Suprapubic skin (tissue), 4 donors: ENCODE measurements at regions not wholly inside any gene's neighbourhood (a gene's known extent, or its start where the extent isn't known, plus 50 kb on each side); places are given as distances from the start of the nearest gene placed in this dataset.

Experiments
- DNase-seq, 2 donors: peaks; one replicate each; pipeline ENCODE4 v3.0.0-alpha.2; 2019; ENCODE audit warnings: low spot score in 2 of 2
- H3K27ac ChIP-seq: fragments of 200-600 bp; sonication (generic); one replicate; pipeline ENCODE4 v1.5.1; 2019
- H3K27me3 ChIP-seq: fragments of 200-600 bp; sonication (generic); one replicate; pipeline ENCODE4 v1.5.1; 2019
- H3K36me3 ChIP-seq: fragments of 200-600 bp; sonication (generic); one replicate; pipeline ENCODE4 v1.5.1; 2019
- H3K4me1 ChIP-seq: fragments of 200-600 bp; sonication (generic); one replicate; pipeline ENCODE4 v1.5.1; 2019
- H3K4me3 ChIP-seq: fragments of 200-600 bp; sonication (generic); one replicate; pipeline ENCODE4 v1.5.1; 2019; ENCODE audit warnings: mild to moderate bottlenecking
- H3K9me3 ChIP-seq: fragments of 200-600 bp; sonication (generic); one replicate; pipeline ENCODE4 v1.5.1; 2019
- CTCF ChIP-seq, 2 donors: fragments of 200-600 bp in 1 of 2; fragments of 450-650 bp in 1 of 2; sonication (generic) in 1 of 2; IDR thresholded peaks; one replicate each; pipeline ENCODE4 v1.5.1; 2016 to 2019; ENCODE audit warnings: antibody characterized with exemption in 2 of 2, mild to moderate bottlenecking in 1 of 2, moderate library complexity in 1 of 2
- EP300 ChIP-seq: sonication (generic); formaldehyde crosslinking; IDR thresholded peaks from one replicate; pipeline ENCODE4 v1.6.1; 2017; ENCODE audit warnings: antibody characterized with exemption
- POLR2A ChIP-seq, 2 donors: fragments of 450-650 bp; IDR thresholded peaks; one replicate each; pipeline ENCODE4 v1.6.1; 2017; ENCODE audit warnings: antibody characterized with exemption in 2 of 2, mild to moderate bottlenecking in 2 of 2, moderate library complexity in 2 of 2
- POLR2AphosphoS5 ChIP-seq, 3 donors: sonication (generic); formaldehyde crosslinking; IDR thresholded peaks; one replicate each; pipeline ENCODE4 v1.6.1; 2017; ENCODE audit warnings: antibody characterized with exemption in 3 of 3
- WGBS: methylation state at CpG from one replicate; pipeline ENCODE4 v1.1.5; 2018; 5-methylcytosine and 5-hydroxymethylcytosine counted together

DNA sequence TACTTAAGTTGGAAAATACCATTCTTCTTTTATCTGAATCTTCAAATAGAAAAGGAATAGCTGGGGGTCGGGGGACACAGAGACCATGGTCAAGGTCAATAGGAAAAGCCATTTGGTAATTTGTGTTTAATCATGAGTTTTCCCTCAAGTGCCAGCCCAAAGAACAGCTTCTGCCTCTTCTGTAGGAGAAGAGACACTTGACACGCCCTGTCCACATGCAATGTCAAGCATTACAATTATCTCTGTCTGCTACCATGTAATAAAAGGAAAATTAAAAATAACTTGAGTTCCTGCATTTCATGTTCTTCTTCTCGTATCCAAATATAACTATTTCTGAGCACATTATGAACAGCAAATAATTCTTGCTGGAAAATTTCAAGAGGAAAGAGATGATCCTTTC lies 241.7 kb downstream of the IPMK start:
- no peak overlapping the region for H3K4me3 ChIP-seq
- H3K27ac ChIP-seq = no peak overlapping the region
- H3K36me3 ChIP-seq = no peaks in the 10 kb centered on the region
- H3K27me3 ChIP-seq = no peaks in the 10 kb centered on the region
- H3K9me3 ChIP-seq = no peaks in the 10 kb centered on the region
- no peak for DNase-seq
- TF ChIP-seq EP300 (no peak), CTCF (IDR thresholded peaks at IDR 0.05) (no peak), POLR2AphosphoS5 (IDR thresholded peaks at IDR 0.05) (no peak), POLR2A (IDR thresholded peaks at IDR 0.05) (no peak)
- no peaks in the 10 kb centered on the region for H3K4me1 ChIP-seq
- WGBS = 76% methylated on average over 3 of the region's 3 CpGs

DNA sequence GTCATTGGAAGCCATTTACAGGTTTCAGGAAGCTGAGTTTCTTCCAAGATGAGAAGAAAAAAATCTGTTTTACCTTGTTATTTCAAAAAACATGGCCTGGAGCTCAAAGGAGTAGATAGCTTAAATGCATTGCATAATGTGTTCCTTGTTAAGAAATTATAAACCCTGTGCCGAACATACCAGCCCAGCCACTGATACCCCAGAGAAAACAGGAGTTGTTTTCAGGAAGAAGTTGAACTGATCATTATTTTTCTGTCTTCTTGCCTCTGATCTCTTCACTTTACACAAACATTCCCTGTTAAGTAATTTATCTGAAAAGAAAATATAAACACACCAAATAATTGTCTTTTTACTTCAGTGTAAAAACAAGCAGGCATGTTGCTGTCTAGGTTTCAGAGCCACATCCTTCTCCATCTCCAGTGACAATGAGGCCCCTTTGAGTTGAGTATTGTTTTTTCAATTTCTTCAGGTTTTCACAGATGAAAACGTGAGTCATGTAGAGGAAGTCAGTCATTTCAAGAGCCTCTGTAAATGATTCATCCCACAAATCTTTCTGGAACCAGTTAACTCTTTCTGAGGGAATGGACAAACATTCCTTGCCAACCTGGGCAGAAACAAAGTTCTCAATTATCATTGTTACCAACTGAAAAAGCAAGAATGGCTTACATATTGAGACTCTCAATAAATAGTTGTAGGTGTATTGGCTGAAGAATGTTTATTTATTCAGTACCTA lies 244.2 kb downstream of the IPMK start:
- Histone ChIP-seq H3K9me3 (no peaks in the 10 kb centered on the region), H3K4me1 (no peaks in the 10 kb centered on the region), H3K36me3 (no peaks in the 10 kb centered on the region), H3K27ac (no peak overlapping the region), H3K4me3 (no peak overlapping the region), H3K27me3 (no peaks in the 10 kb centered on the region)
- 0% methylated on average over 2 of the region's 2 CpGs for WGBS
- DNase-seq = no peak
- TF ChIP-seq EP300 (no peak), POLR2AphosphoS5 (IDR thresholded peaks at IDR 0.05) (no peak), CTCF (IDR thresholded peaks at IDR 0.05) (no peak), POLR2A (IDR thresholded peaks at IDR 0.05) (no peak)

GRCh38 chr10:58019863-58020537 lies 247.7 kb downstream of the IPMK start:
- H3K4me3 ChIP-seq = no peak overlapping the region
- H3K4me1 ChIP-seq = no peaks in the 10 kb centered on the region
- WGBS = 77% methylated on average over 3 of the region's 3 CpGs
- no peak for DNase-seq
- H3K9me3 ChIP-seq = no peaks in the 10 kb centered on the region
- H3K36me3 ChIP-seq = no peaks in the 10 kb centered on the region
- TF ChIP-seq POLR2A (IDR thresholded peaks at IDR 0.05) = no peak
- H3K27ac ChIP-seq = no peak overlapping the region
- H3K27me3 ChIP-seq = no peaks in the 10 kb centered on the region

- H3K27me3 ChIP-seq = no peaks in the 10 kb centered on the region
- H3K4me1 ChIP-seq = no peaks in the 10 kb centered on the region
- no peak for TF ChIP-seq EP300
- TF ChIP-seq CTCF (IDR thresholded peaks at IDR 0.05) = no peak
- no peak for TF ChIP-seq POLR2AphosphoS5 (IDR thresholded peaks at IDR 0.05)
- TF ChIP-seq POLR2A (IDR thresholded peaks at IDR 0.05) = no peak
- H3K36me3 ChIP-seq = no peaks in the 10 kb centered on the region
- no peaks in the 10 kb centered on the region for H3K9me3 ChIP-seq
- no peak for DNase-seq
- no peak overlapping the region for H3K4me3 ChIP-seq
- WGBS = 83% methylated on average over 5 of the region's 5 CpGs
- no peak overlapping the region for H3K27ac ChIP-seq
Observed at GRCh38 chr10:58017719-58018367, 249.9 kb downstream of the IPMK start.

DNA sequence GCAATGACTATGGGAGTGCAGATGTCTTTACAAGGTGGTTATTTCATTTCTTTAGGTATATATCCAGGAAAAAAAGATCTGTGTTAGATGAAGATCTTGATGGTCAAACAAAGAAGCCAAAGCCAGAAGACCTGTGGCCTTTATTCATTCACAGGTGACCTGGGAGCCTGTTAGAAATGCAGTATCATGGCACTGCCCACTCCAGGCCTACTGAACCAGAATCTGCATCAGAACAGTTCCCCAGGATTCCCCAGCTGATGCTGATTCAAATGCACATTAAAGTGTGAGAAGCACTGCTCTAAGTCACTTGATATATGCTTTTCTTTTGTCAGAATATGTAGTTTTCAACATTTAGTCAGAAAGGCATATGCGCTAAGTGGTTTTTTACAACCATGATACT lies 251.1 kb downstream of the IPMK start:
- no peak overlapping the region for H3K4me3 ChIP-seq
- 100% methylated on average over 1 of the region's 1 CpG for WGBS
- DNase-seq = no peak
- no peak overlapping the region for H3K27ac ChIP-seq
- H3K36me3 ChIP-seq = no peaks in the 10 kb centered on the region
- TF ChIP-seq CTCF (IDR thresholded peaks at IDR 0.05) (no peak), EP300 (no peak), POLR2AphosphoS5 (IDR thresholded peaks at IDR 0.05) (no peak), POLR2A (IDR thresholded peaks at IDR 0.05) (no peak)
- H3K27me3 ChIP-seq = no peaks in the 10 kb centered on the region
- no peaks in the 10 kb centered on the region for H3K4me1 ChIP-seq
- no peaks in the 10 kb centered on the region for H3K9me3 ChIP-seq
